M059J (cell line): ENCODE measurements at regions not wholly inside any gene's neighbourhood (a gene's known extent, or its start where the extent isn't known, plus 50 kb on each side); places are given as distances from the start of the nearest gene placed in this dataset.
"Not testable (repeated sequence)": the region's sequence is repeated elsewhere in the genome, so short reads cannot be mapped to it uniquely, and the experiment has no call there.

Experiments used
- DNase-seq: peaks from one replicate; pipeline ENCODE4 v3.0.0-alpha.2; 2012; ENCODE audit warnings: low read depth

GRCh38 chr3:35114686-35115085 lies 524.6 kb upstream of the ARPP21 start:
- DNase-seq, result no peak

GRCh38 chr3:35120026-35120425 lies 519.3 kb upstream of the ARPP21 start:
- DNase-seq, result no peak

- no peak for DNase-seq
Measured at GRCh38 chr3:35137612-35138011, 501.7 kb upstream of the ARPP21 start.

GRCh38 chr3:35141406-35141805 lies 497.9 kb upstream of the ARPP21 start:
- no peak for DNase-seq

GRCh38 chr3:35144011-35144410 lies 495.3 kb upstream of the ARPP21 start:
- no peak for DNase-seq

- not testable (repeated sequence) for DNase-seq
Measured at GRCh38 chr3:35146256-35147035, 492.9 kb upstream of the ARPP21 start.

- no peak for DNase-seq
Measured at GRCh38 chr3:35183927-35184675, 455.2 kb upstream of the ARPP21 start.

- DNase-seq, result no peak
Measured at GRCh38 chr3:35184775-35185174, 454.6 kb upstream of the ARPP21 start.

GRCh38 chr3:35187908-35188307 lies 451.4 kb upstream of the ARPP21 start:
- no peak for DNase-seq

- no peak for DNase-seq
Measured at GRCh38 chr3:35194666-35195065, 444.7 kb upstream of the ARPP21 start.

- no peak for DNase-seq
Measured at GRCh38 chr3:35198857-35199256, 440.5 kb upstream of the ARPP21 start.

GRCh38 chr3:35200056-35200455 lies 439.3 kb upstream of the ARPP21 start:
- peak; percentile 0 for DNase-seq

GRCh38 chr3:35201211-35201610 lies 438.1 kb upstream of the ARPP21 start:
- DNase-seq, result no peak

- DNase-seq, result no peak
Measured at GRCh38 chr3:35215525-35216500, 423.5 kb upstream of the ARPP21 start.

GRCh38 chr3:35216501-35217266 lies 422.6 kb upstream of the ARPP21 start:
- no peak for DNase-seq

GRCh38 chr3:35223632-35224394 lies 415.5 kb upstream of the ARPP21 start:
- DNase-seq, result no peak

- no peak for DNase-seq
Measured at GRCh38 chr3:35224565-35225295, 414.6 kb upstream of the ARPP21 start.

- no peak for DNase-seq
Measured at GRCh38 chr3:35241236-35241635, 398.1 kb upstream of the ARPP21 start.

GRCh38 chr3:35254917-35255316 lies 384.4 kb upstream of the ARPP21 start:
- DNase-seq, result no peak

- DNase-seq, result no peak
Measured at GRCh38 chr3:35257641-35258040, 381.7 kb upstream of the ARPP21 start.
